HG02973 (cell line): ENCODE measurements at regions not wholly inside any gene's neighbourhood (a gene's known extent, or its start where the extent isn't known, plus 50 kb on each side); places are given as distances from the start of the nearest gene placed in this dataset.
"Not testable (repeated sequence)": the region's sequence is repeated elsewhere in the genome, so short reads cannot be mapped to it uniquely, and the experiment has no call there.

Experiments
- ATAC-seq: cut with Tn5 transposase; IDR thresholded peaks from one replicate; pipeline ENCODE4 v1.9.1; 2021; ENCODE audit warnings: moderate library complexity; ENCODE audit not compliant: unreplicated experiment

DNA sequence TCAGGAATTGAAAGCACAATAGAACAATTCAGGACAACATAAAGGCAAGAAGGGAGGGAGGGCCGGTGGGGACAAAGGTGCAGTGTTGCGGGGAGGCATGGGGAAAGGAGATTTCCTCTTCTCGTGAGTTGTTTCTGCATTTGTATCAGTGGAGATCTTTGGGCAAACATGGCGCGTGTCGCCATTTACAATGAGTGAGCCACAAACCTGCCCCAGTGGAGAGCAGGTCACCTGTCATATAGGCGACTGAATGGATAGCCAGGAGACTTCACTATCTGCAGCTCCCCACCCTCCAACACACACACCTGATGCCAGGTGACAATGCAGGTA lies 87.7 kb upstream of the SLC45A1 start:
- ATAC-seq: no peak

DNA sequence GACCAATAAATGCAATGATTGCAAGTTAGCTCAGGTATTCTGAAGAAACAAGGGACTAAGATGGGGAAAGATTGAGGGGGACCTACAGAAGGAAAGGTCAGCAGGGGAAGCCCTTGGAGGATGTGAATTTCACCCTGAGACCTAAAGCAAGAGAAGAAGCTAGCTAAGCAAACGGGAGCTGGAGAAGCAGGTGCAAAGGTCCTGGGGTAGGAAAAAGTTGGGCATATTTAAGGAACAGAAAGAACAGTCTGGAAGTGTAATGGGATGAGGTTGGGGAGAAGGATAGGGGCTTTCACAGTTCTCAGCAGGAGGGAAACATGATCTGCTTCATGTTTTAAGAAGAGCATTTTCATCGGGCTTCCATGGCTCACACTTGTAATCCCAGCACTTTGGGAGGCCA lies 89.7 kb upstream of the SLC45A1 start:
- ATAC-seq: no peak

DNA sequence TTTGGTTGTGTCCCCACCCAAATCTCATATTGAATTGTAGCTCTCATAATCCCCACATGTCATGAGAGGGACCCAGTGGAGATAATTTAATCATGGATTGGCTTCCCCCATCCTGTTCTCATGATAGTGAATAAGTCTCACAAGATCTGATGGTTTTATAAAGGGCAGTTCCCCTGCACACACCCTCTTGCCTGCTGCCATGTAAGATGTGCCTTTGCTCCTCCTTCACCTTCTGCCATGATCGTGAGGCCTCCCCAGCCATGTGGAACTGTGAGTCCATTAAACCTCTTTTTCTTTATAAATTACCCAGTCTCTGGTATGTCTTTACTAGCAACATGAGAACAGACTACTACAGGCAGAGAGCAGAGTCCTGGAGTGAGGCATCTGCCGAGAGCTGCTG lies 90.2 kb upstream of the SLC45A1 start:
- ATAC-seq: not testable (repeated sequence)

DNA sequence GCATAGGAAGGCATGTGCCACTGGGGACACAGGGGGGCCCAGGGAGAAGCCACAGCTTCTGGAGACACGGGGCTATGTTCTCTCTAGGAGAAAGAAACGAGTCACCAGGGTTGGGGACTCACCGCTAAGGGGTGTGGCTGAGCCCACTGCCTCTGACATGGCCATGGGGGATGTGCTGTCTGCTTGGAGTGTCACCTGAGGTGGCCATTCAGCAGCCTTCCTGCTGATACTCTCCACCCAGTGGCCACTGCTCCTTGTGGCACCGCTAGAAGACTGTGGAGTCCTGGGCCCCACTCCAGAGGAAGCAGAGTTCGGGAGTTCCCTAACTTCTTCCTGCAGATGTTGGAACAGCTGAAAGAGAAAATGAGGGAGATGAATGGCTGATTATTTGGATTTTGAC lies 91.2 kb upstream of the SLC45A1 start:
- no peak for ATAC-seq

DNA sequence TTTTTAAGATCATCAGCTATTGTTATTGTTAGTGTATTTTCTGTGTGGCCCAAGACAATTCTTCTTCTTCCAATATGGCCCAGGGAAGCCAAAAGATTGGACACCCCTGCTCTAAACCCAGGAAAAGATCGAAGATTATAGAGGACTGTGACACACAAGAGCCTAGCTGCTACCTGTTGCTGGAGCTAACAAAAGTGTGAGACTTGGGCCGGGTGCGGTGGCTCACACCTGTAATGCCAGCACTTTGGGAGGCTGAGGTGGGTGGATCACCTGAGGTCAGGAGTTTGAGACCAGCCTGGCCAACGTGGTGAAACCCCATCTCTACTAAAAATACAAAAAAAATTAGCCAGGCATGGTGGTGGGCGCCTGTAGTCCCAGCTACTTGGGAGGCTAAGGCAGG lies 91.9 kb upstream of the SLC45A1 start:
- ATAC-seq: not testable (repeated sequence)

DNA sequence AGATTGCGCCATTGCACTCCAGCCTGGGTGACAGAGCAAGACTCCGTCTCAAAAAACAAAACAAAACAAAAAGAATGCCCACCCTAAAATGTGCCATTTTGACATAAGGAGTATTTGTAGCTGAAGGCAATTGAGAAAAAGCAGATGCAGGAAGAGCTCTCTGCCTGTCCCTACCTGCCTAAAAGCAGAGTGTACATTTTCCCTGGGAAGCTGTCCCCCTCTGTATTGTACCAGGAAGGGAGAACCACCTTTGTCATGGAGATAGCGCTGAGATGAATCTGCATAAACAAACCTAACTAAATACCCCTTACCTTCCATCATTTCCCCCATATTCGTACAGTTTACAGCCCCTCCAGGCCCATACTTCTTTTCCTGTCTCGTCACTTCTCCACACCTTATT lies 94.4 kb upstream of the SLC45A1 start:
- ATAC-seq: no peak

DNA sequence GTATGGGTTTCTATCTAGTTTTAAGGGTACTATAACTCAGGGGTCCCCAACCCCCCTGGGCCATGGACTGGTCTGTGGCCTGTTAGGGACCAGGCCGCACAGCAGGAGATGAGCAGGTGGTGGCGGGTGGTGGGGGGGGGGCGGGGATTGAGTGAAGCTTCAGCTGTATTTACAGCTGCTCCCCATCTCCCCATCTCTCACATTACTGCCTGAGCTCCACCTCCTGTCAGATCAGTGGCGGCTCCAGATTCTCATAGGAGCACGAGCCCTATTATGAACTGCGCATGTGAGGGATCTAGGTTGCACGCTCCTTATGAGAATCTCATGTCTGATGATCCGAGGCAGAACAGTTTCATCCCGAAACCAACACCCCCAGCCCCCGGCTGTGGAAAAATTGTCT lies 95.1 kb upstream of the SLC45A1 start:
- ATAC-seq: no peak

DNA sequence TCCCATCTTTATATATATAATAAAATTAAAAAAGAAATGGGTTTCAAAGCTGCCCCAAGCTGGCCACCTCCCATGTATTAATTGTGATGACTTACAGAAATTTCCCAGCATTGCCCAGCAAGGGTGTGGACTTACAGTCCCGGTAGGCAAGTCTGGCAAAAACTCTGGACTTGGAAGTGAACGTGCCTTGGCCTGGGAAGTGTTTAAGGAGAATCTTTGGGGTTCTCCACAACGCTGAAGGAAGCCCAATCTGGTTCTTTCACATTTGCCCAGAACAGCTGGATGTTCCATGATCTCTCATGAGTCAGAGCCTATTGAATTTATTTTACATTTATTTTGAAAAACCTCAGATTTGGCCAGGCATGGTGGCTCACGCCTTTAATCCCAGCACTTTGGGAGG lies 98.4 kb upstream of the SLC45A1 start:
- no peak for ATAC-seq

DNA sequence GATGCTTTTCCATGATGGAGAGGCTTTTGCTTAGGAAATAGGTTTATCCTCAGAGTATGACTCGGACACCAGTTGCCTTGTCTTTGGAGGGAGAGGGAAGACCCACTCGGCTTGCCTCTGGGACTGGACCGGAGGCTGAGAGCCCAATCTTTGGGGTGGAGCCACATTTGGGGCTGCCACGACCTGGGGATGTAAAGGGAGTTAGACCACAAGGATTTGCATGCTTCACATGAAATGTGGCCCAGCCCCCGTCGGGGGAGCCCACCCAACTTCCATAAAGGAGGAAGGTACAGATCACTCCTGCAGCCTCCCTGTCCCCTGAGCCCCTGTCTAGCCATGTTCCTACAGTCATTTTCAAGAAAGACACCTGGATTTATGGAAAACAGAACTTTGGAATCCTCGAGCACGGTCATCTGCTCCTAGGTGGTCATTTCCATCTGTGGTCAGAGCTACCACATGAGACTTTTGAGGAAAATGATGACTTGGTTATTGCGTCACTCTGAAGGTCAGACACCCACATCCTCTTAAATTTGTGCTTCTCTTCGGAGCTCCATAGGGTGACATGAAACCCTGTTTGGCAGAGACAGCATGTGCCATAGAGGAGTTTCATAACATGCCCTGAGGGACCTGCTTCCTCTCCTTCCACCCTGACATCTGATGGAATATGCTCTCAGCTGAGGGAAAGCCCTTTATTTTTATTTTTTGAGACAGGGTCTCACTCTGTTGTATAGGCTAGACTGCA lies 99.4 kb upstream of the SLC45A1 start:
- no peak for ATAC-seq

DNA sequence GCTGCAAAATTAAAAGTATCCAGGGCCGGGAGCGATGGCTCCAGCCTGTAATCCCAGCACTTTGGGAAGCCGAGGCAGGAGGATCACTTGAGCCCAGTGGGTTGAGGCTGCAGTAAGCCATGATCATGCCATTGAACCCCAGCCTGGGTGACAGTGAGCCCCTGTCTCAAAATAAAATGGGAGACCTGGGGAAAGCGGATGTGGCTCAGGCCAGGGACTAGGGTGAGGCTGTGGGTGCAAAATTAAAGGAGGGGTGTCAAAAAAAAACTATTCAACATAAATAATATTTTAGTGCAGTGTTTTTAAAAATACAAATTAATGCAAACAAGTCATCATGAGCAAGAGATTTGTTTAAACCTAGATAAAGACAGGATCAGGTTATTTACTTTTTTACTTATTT lies 100.1 kb upstream of the SLC45A1 start:
- no peak for ATAC-seq

DNA sequence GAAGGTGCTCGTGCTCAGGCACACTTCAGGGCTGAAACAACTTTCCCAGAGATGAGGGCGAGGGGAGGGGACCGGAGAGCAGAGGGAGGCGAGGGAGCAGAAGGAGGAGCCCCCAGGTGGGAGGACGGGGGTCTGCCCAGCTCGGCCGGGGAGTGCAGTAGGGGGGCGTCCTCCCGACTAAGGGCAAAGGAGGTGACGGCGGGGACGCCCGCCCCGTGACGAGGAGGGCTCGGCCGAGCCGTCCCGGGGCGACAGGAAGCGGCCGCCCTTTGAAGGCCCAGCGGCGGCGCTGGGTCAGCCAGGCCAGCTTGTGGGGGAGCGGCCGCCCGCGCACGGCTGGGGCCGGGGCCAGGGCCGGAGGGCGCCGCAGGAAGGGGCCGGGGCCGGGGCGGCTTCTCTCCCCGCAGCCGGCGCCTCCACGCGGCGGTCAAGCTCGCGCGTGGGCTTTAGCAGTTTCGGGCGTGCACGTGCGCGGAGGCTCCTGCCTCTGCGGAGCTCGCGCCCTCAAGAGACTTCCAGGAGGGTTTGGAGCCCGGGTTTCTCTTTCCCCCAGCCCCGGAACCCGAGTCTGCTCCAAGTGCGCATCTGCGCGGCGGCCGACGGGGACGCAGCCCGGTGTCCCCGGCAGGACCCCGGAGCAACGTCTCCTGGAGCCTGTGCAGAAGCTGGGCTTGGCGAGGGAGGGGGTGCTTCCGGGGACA lies 100.8 kb upstream of the SLC45A1 start:
- no peak for ATAC-seq

DNA sequence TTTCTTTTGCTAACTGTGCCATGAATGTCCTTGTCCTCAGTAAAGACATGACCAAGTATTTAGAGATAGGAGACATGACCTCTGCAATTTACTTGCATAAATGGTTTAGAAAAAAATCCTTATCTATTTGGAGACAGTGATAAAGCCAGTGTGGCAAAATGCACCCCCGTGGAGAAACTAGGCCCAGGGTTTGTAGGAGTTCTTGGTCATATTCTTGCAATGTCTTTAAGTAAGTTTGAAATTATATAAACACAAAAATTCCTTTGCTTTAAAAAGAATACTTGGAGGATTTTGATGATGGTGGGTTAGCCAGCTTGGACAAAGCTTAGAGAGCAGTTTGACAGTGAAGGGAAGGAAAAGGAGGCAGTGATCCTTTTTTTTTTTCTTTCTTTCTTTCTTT lies 101.9 kb upstream of the SLC45A1 start:
- ATAC-seq: no peak

DNA sequence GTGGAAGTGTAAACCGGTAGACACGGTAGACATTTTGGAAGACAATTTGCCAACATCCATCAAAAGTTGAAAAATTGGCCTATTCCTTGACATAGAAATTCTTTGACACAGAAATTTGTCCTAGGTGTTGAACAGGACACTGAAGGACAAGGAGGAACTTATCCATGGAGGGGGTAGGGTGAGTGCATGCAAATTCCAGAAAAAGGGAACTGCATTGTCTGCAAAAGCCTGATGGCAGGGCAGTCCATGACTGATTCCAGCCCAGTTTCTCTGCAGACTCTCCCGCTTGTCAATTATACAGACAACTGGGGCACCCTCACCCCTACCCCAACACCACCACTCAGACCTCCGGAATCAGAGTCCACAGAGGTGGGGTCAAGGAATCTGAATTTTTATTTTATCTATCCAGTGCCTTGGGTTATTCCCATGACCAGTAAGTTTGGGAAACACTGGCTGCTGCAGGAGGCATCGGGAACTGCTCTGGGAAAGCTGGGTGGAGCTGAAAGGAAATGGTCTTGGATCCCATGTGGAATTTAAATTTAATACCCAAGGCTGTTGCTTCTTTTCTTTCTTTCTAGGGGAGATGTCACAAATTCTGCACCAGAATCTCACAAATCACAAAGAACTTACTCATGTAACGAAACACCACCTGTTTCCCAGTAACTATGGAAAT lies 103.3 kb upstream of the SLC45A1 start:
- ATAC-seq: no peak

DNA sequence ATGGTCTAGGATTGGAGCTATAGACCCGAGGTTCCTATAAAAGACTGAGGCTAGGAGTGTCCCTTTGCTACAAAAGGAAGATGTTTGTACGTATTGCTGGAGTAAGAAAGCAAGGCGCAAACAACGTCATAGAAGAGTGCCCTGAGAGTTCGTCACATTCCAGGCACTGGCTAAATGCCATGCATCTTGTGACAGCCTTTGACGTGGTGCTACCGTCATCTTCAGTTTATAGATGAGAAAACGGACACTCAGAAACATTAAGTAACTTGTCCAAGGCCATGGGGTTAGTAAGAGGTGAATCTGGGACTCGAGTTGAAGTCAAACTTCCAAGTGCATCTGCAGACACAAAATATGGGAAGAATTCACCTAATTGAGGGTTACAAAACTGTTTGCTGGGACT lies 104.2 kb upstream of the SLC45A1 start:
- no peak for ATAC-seq

DNA sequence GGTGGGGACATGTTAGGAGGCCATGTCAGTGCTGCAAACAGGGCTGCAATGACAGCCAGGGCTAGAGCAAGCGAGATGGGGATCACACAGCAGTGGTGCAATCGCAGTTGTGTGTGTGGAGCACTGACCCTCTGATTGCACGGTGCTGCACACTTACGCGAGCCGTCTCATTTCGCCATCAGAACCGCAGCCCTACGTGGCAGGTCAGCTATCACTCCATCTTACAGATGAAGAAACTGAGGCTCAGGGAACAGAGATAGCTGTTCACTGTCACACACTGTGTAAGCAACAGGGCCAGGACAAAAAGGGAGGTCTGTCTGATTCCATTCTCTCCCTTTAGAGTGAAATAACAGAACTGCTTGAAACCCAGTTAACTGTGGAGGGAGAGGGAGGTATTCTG lies 104.8 kb upstream of the SLC45A1 start:
- no peak for ATAC-seq

DNA sequence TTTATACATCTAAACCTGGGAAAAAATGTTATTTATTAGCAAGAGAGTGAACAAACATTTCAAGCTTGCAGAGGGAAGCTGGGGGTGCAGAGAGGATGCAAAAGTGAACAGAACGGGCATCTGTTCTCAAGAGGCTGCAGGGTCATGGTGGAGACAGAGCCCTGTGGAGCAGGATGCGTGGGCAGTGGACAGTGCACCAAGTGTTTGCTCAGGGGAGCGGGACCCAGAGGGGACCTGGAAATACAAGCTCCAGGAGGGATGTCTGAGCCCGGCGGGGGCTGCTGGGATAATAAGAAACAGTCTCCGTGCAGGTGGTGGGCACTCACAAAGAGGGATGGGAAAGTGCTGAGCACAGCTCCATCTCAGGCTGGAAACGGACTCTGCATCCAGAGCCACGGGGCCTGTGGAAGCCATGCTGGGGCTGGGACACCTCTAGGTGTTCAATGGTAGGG lies 105.3 kb upstream of the SLC45A1 start:
- no peak for ATAC-seq

DNA sequence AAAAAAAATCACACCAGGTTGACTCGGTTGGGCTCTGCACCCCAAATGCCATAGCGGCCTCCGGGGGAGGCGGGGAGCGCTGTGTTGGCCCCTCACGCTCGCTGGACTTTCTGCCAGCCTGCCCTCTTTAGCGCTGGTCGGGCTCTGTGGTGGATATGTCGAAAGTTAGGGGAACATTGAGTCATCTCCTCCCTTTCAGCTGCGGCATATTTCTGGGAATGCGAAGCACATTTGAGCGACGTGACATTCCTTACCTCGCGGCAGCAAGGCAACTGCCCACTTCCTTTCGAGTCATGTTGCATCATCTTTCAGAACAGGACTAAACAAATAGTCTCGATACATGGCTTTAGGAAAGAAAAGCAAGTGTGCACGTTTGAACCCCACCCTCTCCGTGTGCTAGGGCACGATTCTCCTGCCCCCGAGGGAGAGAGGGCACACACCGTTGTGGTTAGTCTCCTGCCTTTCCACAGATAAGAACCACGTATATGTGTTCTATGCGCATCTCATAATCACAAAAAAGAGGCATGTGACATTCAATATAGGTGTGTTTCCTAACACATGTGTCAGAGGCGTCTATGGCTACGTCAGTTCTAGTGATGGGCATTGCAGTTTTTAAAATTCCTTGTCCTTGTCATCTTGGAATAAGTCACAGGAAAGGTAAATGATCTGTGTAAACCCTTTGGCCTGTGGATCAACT lies 105.9 kb upstream of the SLC45A1 start:
- ATAC-seq: no peak

DNA sequence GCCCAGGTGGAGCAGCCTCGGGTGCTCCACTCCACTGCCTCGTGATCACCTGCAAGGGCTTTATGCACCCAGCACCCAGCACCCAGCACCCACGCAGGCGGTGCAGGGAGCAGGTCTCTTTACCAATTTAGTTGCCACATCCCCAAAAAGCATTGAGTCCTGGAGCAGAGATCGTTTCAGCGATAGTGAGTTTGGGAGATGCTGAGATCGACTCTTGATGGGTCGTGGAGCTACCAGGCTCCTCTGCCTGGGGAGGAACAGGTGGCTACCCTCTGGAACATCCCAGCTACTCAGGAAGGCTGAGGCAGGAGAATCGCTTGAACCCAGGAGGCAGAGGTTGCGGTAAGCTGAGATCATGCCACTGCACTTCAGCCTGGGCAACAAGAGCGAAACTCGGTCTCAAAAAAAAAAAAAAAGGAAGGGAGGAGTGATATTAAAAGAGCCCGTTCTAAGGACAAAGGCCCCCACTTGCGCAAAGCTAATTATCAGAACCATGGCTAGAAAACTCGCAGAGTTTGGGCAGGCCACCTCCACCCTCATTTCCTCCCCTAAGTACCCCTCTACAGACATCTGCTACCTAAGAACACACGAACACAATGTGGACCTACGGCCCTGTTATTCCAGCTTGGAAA lies 106.5 kb upstream of the SLC45A1 start:
- no peak for ATAC-seq

DNA sequence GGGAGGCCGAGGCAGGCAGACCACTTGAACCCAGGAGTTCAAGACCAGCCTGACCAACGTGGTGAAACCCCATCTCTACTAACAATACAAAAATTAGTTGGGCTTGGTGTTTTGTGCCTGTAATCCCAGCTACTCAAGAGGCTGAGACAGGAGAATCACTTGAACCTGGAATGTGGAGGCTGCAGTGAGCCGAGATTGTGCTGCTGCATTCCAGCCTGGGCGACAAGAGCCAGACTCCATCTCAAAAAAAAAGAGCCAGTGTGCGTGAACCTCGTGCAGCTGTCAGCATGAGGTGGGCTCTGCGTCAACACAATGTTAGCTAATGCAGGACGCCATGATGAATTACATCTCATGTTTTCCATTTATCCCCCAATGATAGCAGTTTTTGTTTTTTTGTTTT lies 110.7 kb upstream of the SLC45A1 start:
- no peak for ATAC-seq

DNA sequence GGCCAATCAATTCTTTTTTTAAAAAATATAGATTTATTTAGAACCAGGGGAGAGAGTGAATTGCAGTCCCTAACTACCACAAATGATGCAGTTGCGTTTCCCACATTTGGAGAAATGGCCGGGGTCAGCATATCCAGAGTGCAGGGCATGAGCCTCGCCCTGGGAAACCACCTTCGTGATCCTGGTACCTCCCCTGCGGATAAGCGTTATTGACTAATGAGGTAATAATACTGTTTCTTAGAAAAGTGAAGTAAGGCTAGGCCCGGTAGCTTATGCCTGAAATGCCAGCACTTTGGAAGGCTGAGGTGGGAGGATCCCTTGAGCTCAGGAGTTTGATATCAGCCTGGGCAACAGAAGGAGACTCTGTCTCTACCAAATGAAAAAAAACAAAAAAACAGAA lies 111.5 kb upstream of the SLC45A1 start:
- ATAC-seq: no peak

DNA sequence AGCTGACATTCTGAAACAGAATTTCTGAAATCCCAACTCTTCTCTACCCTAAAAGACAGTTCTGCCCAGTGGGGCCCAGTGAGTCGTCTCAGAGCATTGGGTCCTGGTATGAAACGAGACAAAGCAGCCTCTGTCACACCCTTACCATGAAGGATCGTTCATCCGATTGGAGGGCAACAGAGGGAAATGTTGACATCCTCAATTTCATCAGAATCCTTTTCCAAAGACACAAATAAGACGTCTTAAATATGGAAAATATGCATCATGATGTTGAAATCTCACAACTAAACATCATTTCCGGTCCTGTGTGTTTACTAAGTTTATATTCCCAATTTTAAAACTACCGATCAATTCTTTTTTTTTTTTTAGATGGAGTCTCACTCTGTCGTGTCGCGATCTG lies 112.1 kb upstream of the SLC45A1 start:
- ATAC-seq: no peak
